Prostate gland (tissue), 2 donors: ENCODE measurements at regions not wholly inside any gene's neighbourhood (a gene's known extent, or its start where the extent isn't known, plus 50 kb on each side); places are given as distances from the start of the nearest gene placed in this dataset.

Experiments used
- DNase-seq: peaks from one replicate; pipeline ENCODE4 v3.0.0-alpha.2; 2019; ENCODE audit warnings: low spot score
- H3K27ac ChIP-seq, 2 donors: fragments of 200-600 bp; sonication (generic); 2 replicates each; pipeline ENCODE4 v1.5.1; 2017 to 2019
- H3K27me3 ChIP-seq: fragments of 200-600 bp; sonication (generic); replicated peaks from 2 replicates; pipeline ENCODE4 v1.5.1; 2019; ENCODE audit not compliant: insufficient read depth
- H3K36me3 ChIP-seq, 2 donors: fragments of 200-600 bp; sonication (generic); 1 replicate in 1 of 2; 2 replicates in 1 of 2; pipeline versions ENCODE4 v1.5.1 to v1.8.1; 2017 to 2019
- H3K4me1 ChIP-seq: fragments of 200-600 bp; sonication (generic); replicated peaks from 2 replicates; pipeline ENCODE4 v1.5.1; 2019
- H3K4me3 ChIP-seq, 2 donors: fragments of 200-600 bp; sonication (generic); 2 replicates each; pipeline ENCODE4 v1.5.1; 2017 to 2019
- H3K9me3 ChIP-seq: fragments of 200-600 bp; sonication (generic); 2 replicates; pipeline ENCODE4 v1.5.1; 2017
- CTCF ChIP-seq, 4 experiments: fragments of 200-600 bp in 2 of 4; fragments of 450-650 bp in 2 of 4; sonication (generic) in 2 of 4; IDR thresholded peaks; 1 replicate in 3 of 4; 2 replicates in 1 of 4; pipeline ENCODE4 v1.5.1; 2016 to 2019; ENCODE audit warnings: antibody characterized with exemption in 4 of 4, mild to moderate bottlenecking in 2 of 4, moderate library complexity in 2 of 4
- POLR2A ChIP-seq: fragments of 450-650 bp; IDR thresholded peaks from one replicate; pipeline ENCODE4 v1.6.1; 2016; ENCODE audit warnings: antibody characterized with exemption, mild to moderate bottlenecking
- POLR2AphosphoS5 ChIP-seq: sonication (generic); formaldehyde crosslinking; IDR thresholded peaks from one replicate; pipeline ENCODE4 v1.6.1; 2017; ENCODE audit warnings: antibody characterized with exemption
- WGBS: methylation state at CpG from one replicate; pipeline ENCODE4 v1.1.5; 2018; 5-methylcytosine and 5-hydroxymethylcytosine counted together
- intact Hi-C: fragments of 100-400 bp; cut with DNase I; formaldehyde crosslinking; loops from one replicate; pipeline ENCODE4 v1.14.2; 2022

GRCh38 chr13:70336866-70337265 lies 228.6 kb upstream of the KLHL1 start:
- Histone ChIP-seq H3K27me3 (no peaks in the 10 kb centered on the region), H3K4me1 (no peaks in the 10 kb centered on the region), H3K4me3 (no peak overlapping the region), H3K27ac (no peak overlapping the region), H3K9me3 (no peaks in the 10 kb centered on the region), H3K36me3 (no peaks in the 10 kb centered on the region)
- 76% methylated on average over 3 of the region's 3 CpGs for WGBS
- DNase-seq, result no peak
- intact Hi-C loops, result no loop called here
- TF ChIP-seq CTCF (IDR thresholded peaks at IDR 0.05), result no peak
- TF ChIP-seq POLR2A, result no peak
- TF ChIP-seq POLR2AphosphoS5, result no peak

- intact Hi-C loops, result no loop called here
- no peaks in the 10 kb centered on the region for H3K27me3 ChIP-seq
- H3K4me1 ChIP-seq, result no peaks in the 10 kb centered on the region
- H3K27ac ChIP-seq, result no peak overlapping the region
- no peak for DNase-seq
- TF ChIP-seq CTCF (IDR thresholded peaks at IDR 0.05) (no peak), POLR2A (no peak), POLR2AphosphoS5 (no peak)
- no peak overlapping the region for H3K4me3 ChIP-seq
- WGBS, result 19% methylated on average over 2 of the region's 2 CpGs
- H3K9me3 ChIP-seq, result no peaks in the 10 kb centered on the region
- no peaks in the 10 kb centered on the region for H3K36me3 ChIP-seq
These were observed 225.5 kb upstream of the KLHL1 start for GRCh38 chr13:70333752-70334151.

GRCh38 chr13:70330697-70331361 lies 222.6 kb upstream of the KLHL1 start:
- no peaks in the 10 kb centered on the region for H3K9me3 ChIP-seq
- H3K36me3 ChIP-seq, result no peaks in the 10 kb centered on the region
- no peak overlapping the region for H3K27ac ChIP-seq
- TF ChIP-seq POLR2A (no peak), POLR2AphosphoS5 (no peak), CTCF (IDR thresholded peaks at IDR 0.05) (no peak)
- H3K27me3 ChIP-seq, result no peaks in the 10 kb centered on the region
- no peak for DNase-seq
- intact Hi-C loops, result no loop called here
- WGBS, result 97% methylated on average over 2 of the region's 2 CpGs
- no peak overlapping the region for H3K4me3 ChIP-seq
- no peaks in the 10 kb centered on the region for H3K4me1 ChIP-seq

- no peak for DNase-seq
- intact Hi-C loops, result no loop called here
- H3K9me3 ChIP-seq, result no peaks in the 10 kb centered on the region
- H3K36me3 ChIP-seq, result no peaks in the 10 kb centered on the region
- no peak overlapping the region for H3K4me3 ChIP-seq
- peak; percentile 29 for TF ChIP-seq POLR2AphosphoS5
- no peak for TF ChIP-seq CTCF (IDR thresholded peaks at IDR 0.05)
- H3K27me3 ChIP-seq, result no peaks in the 10 kb centered on the region
- no peak overlapping the region for H3K27ac ChIP-seq
- 33% methylated on average over 2 of the region's 2 CpGs for WGBS
- no peaks in the 10 kb centered on the region for H3K4me1 ChIP-seq
These were observed 216.3 kb upstream of the KLHL1 start for GRCh38 chr13:70324519-70324918.

- Histone ChIP-seq H3K27me3 (no peaks in the 10 kb centered on the region), H3K9me3 (no peaks in the 10 kb centered on the region), H3K4me1 (no peaks in the 10 kb centered on the region), H3K4me3 (no peak overlapping the region), H3K27ac (no peak overlapping the region), H3K36me3 (no peaks in the 10 kb centered on the region)
- WGBS, result 30% methylated on average over 2 of the region's 2 CpGs
- peak; percentile 29 for DNase-seq
- intact Hi-C loops, result no loop called here
- TF ChIP-seq CTCF (IDR thresholded peaks at IDR 0.05) (no peak), POLR2A (no peak), POLR2AphosphoS5 (no peak)
These were observed 202.9 kb upstream of the KLHL1 start for GRCh38 chr13:70311191-70311590.
